ENCODE measurements at regions not wholly inside any gene's neighbourhood (a gene's known extent, or its start where the extent isn't known, plus 50 kb on each side); places are given as distances from the start of the nearest gene placed in this dataset.

DNA sequence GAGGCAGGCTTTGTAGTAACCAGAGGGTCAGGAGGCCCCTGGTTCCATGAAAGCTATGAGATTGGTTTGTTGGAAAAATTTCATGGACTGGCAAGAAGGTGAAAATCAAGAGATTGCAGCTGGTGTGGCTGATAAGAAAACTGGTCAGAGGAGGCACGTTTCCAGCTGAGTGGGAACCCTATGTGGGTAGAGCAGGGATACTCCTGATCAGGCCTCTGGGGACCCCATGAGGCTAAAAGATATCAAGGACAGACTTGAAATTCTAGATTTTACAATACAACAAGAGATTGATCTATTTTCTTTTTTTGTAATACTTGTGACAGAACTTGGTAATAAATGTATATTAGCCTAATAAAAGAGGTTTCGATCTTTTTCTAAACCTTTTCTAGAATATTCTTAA, 1615.1 kb downstream of the DPP10 start:
- DNase-seq (ENCODE audit: low read depth) = no peak
- no peak overlapping the region for H3K4me3 ChIP-seq (ENCODE audit: low read depth, low read length)
- TF ChIP-seq, protein P1, sequence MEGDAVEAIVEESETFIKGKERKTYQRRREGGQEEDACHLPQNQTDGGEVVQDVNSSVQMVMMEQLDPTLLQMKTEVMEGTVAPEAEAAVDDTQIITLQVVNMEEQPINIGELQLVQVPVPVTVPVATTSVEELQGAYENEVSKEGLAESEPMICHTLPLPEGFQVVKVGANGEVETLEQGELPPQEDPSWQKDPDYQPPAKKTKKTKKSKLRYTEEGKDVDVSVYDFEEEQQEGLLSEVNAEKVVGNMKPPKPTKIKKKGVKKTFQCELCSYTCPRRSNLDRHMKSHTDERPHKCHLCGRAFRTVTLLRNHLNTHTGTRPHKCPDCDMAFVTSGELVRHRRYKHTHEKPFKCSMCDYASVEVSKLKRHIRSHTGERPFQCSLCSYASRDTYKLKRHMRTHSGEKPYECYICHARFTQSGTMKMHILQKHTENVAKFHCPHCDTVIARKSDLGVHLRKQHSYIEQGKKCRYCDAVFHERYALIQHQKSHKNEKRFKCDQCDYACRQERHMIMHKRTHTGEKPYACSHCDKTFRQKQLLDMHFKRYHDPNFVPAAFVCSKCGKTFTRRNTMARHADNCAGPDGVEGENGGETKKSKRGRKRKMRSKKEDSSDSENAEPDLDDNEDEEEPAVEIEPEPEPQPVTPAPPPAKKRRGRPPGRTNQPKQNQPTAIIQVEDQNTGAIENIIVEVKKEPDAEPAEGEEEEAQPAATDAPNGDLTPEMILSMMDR (IDR thresholded peaks at IDR 0.05; ENCODE audit: insufficient read depth, low read depth, low read length) = no peak

DNA sequence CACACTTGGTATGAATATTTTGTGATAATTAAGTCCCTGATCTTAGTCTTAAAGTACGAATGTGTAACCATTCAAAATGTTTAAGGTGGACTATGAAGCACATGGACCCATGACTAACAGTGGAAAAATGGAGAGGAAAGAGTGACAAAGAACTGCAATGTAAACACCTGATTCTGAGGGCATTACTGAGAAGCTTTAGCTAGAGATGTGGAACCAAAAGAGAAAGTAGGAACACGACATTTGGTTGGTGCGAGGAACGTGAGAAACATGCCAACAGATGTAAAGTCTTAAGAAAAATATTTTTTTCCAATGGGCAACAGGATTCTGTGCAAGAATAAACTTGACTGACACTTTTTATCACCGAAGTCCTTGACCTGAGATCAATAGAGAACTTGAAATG, 1618.6 kb downstream of the DPP10 start:
- TF ChIP-seq, protein P1 (IDR thresholded peaks at IDR 0.05; ENCODE audit: insufficient read depth, low read depth, low read length) = no peak
- H3K4me3 ChIP-seq (ENCODE audit: low read depth, low read length) = no peak overlapping the region
- DNase-seq (ENCODE audit: low read depth) = no peak

DNA sequence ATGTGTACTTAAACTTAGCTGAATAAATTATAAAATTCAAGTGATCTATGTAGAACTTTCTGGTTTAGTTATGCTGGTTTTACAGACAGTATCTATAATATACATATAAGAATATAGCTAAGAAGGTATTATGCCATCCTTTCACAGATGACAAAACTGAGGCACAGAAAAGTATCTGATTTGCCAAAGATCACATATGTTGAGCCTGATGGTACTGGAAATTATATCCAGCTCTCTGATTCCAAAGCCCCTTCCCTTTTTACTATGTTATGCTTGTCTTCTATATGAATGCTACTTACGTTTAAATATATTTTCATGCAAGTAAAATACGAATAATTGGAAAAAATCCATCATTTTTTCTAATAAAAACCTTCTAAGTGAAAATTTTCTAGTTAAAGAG, 1631.3 kb downstream of the DPP10 start:
- DNase-seq (ENCODE audit: low read depth) = no peak
- TF ChIP-seq, protein P1 (IDR thresholded peaks at IDR 0.05; ENCODE audit: insufficient read depth, low read depth, low read length) = no peak
- H3K4me3 ChIP-seq (ENCODE audit: low read depth, low read length) = no peak overlapping the region

DNA sequence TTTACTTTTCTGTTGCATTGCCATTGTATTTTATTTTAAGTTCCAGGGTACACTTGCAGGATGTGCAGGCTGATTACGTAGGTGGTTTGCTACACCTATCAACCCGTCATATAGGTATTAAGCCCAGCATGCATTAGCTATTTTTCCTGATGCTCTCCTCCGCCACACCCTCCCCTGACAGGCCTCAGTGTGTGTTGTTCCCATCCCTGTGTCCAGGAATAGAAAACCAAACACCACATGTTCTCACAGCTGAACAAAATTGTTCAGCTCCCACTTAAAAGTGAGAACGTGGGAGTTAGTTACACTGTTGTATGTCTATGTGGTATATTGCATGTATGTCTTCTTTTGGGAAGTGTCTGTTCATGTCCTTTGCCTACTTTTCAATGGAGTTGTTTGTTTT, 1631.7 kb downstream of the DPP10 start:
- TF ChIP-seq, protein P1 (IDR thresholded peaks at IDR 0.05; ENCODE audit: insufficient read depth, low read depth, low read length) = no peak
- H3K4me3 ChIP-seq (ENCODE audit: low read depth, low read length) = no peak overlapping the region
- DNase-seq (ENCODE audit: low read depth) = no peak

DNA sequence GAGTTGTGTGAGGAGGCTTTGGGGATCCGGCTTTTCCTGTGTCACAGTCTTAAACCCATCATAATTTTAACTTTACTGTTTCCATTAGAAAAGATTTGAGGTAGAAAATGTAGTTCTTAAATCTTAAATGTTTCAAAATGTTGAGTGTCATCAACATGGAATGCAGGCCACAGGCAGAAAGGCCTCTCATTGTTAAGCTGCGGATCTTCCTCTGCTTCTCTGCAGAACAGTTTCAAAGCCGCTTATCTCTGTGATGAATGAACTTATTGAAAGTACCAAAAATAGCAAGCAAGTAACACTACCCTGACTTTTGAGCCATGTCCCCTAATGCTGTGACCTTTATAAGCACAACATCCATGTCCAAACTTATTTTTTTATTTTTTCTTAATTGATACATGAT, 1645.8 kb downstream of the DPP10 start:
- DNase-seq (ENCODE audit: low read depth) = no peak
- TF ChIP-seq, protein P1 (IDR thresholded peaks at IDR 0.05; ENCODE audit: insufficient read depth, low read depth, low read length) = no peak
- no peak overlapping the region for H3K4me3 ChIP-seq (ENCODE audit: low read depth, low read length)

DNA sequence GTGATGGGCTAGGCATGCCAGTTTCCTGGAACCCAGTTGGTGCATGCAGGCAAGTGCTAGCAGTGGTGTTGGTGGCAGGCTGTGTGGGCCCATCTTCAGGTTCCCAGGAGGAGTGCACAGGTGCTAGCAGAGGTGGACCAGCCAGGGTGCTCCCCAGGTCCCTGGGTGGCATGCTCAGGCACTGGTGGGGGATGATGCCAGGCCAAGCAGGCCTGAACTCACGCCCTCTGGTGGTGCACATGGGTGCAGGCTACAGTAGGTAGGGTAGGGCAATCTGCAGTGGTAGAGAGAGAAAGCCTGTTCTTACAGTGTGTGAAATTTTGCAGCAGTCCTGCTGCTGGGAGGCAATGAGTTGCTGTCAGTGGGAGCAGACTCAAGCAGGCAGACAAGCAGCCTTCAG, 1651.8 kb downstream of the DPP10 start:
- TF ChIP-seq, protein P1 (IDR thresholded peaks at IDR 0.05; ENCODE audit: insufficient read depth, low read depth, low read length) = no peak
- no peak for DNase-seq (ENCODE audit: low read depth)
- H3K4me3 ChIP-seq (ENCODE audit: low read depth, low read length) = no peak overlapping the region

DNA sequence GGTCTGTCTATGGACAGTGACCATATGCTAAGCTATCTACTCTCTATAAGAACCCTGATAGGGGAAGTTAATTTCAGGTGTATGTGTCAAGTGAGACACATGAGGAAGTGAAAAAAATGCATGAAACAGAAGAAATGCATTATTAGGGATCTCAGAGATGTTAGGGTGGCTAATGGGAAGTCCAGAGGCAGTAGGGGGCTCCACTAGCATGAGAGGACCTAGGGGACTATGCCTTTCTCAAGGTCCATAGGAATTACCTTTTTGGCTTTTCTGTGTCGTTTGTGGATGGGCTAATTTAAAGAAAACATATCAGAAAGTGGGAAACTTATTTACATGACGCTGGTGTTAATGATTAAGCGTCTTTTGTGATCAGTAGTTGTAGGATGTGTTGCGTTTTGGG, 1653.2 kb downstream of the DPP10 start:
- TF ChIP-seq, protein P1 (IDR thresholded peaks at IDR 0.05; ENCODE audit: insufficient read depth, low read depth, low read length) = no peak
- H3K4me3 ChIP-seq (ENCODE audit: low read depth, low read length) = no peak overlapping the region
- DNase-seq (ENCODE audit: low read depth) = no peak

Data from fibroblast of villous mesenchyme (primary cell).